OCI-LY7 (cell line): ENCODE measurements at regions not wholly inside any gene's neighbourhood (a gene's known extent, or its start where the extent isn't known, plus 50 kb on each side); places are given as distances from the start of the nearest gene placed in this dataset.

Experiments used
- BruUV-seq: library from RNA; stranded (reverse); fragments of 400-500 nt; replicated peaks from 2 replicates; lab custom pipeline; 2021; lab: Mats Ljungman, UMichigan
- CTCF ChIA-PET: fragments of 300-600 bp; sonication (Branson Sonifier 250); formaldehyde crosslinking; loops from one replicate; lab custom pipeline; 2022; ENCODE audit warnings: antibody characterized with exemption; ENCODE audit not compliant: unreplicated experiment; lab: Charles Lee
- POLR2A ChIA-PET: fragments of 300-600 bp; sonication (Branson Sonifier 250); formaldehyde crosslinking; loops from one replicate; lab custom pipeline; 2022; ENCODE audit warnings: antibody characterized with exemption; lab: Charles Lee
- DNase-seq: peaks from one replicate; pipeline ENCODE4 v3.0.0-alpha.2; 2015; ENCODE audit warnings: low spot score
- H2AFZ ChIP-seq: fragments of 200-600 bp; sonication (generic), shearing (Covaris generic); 2 replicates; pipeline ENCODE4 v1.6.1; 2014; ENCODE audit warnings: mild to moderate bottlenecking, antibody characterized with exemption, low read length, moderate library complexity
- H3K27ac ChIP-seq: fragments of 200-600 bp; sonication (generic); 2 replicates; pipeline ENCODE4 v1.5.1; 2014; ENCODE audit warnings: mixed run types, low read depth, mild to moderate bottlenecking, moderate library complexity, low read length, inconsistent platforms; ENCODE audit not compliant: poor library complexity, severe bottlenecking
- H3K36me3 ChIP-seq: fragments of 200-600 bp; sonication (generic); 2 replicates; pipeline ENCODE4 v1.6.1; 2014; ENCODE audit warnings: mild to moderate bottlenecking, antibody characterized with exemption, low read length, moderate library complexity, mixed read lengths; ENCODE audit not compliant: insufficient read depth
- H3K4me1 ChIP-seq: fragments of 200-600 bp; sonication (generic); 2 replicates; pipeline ENCODE4 v1.5.1; 2014; ENCODE audit warnings: mild to moderate bottlenecking, low read length; ENCODE audit not compliant: insufficient read depth, poor library complexity, severe bottlenecking
- H3K4me2 ChIP-seq: fragments of 200-600 bp; sonication (generic); 2 replicates; pipeline ENCODE4 v1.6.1; 2014; ENCODE audit warnings: mild to moderate bottlenecking, low read length
- H3K4me3 ChIP-seq: fragments of 200-600 bp; sonication (generic); 2 replicates; pipeline ENCODE4 v1.5.1; 2014; ENCODE audit warnings: mild to moderate bottlenecking, low read depth, low read length; ENCODE audit not compliant: poor library complexity, severe bottlenecking
- H3K79me2 ChIP-seq: fragments of 200-600 bp; sonication (generic); 2 replicates; pipeline ENCODE4 v1.6.1; 2016; ENCODE audit warnings: low read depth, mild to moderate bottlenecking, low read length, moderate library complexity, mixed read lengths; ENCODE audit not compliant: insufficient read depth
- H3K9me2 ChIP-seq: fragments of 200-600 bp; sonication (generic); 2 replicates; pipeline ENCODE4 v1.6.1; 2016; ENCODE audit warnings: mild to moderate bottlenecking, low read length, mixed read lengths; ENCODE audit not compliant: insufficient read depth
- H3K9me3 ChIP-seq: fragments of 200-600 bp; sonication (generic); 2 replicates; pipeline ENCODE4 v1.6.1; 2014; ENCODE audit warnings: mild to moderate bottlenecking, mixed run types, low read length, mixed read lengths
- H4K20me1 ChIP-seq: fragments of 200-600 bp; sonication (generic); 2 replicates; pipeline ENCODE4 v1.6.1; 2014; ENCODE audit warnings: mild to moderate bottlenecking, antibody characterized with exemption, low read length, moderate library complexity, mixed read lengths; ENCODE audit not compliant: insufficient read depth
- EZH2phosphoT487 ChIP-seq: fragments of 200-600 bp; sonication (generic); IDR thresholded peaks from 2 replicates; pipeline ENCODE4 v1.6.1; 2018; ENCODE audit warnings: low read depth, borderline replicate concordance, mild to moderate bottlenecking, mixed run types, antibody characterized with exemption, low read length, moderate library complexity, mixed read lengths
- intact Hi-C: fragments of 100-400 bp; cut with micrococcal nuclease; formaldehyde crosslinking; loops from one replicate; pipeline ENCODE4 v1.10.0; 2022; ENCODE audit not compliant: unreplicated experiment
- TF ChIP-seq, protein P1 (sequence below): fragments of 200-600 bp; sonication (generic); conservative IDR thresholded peaks from 2 replicates; pipeline ENCODE4 v1.5.1; 2014; ENCODE audit warnings: mild to moderate bottlenecking, antibody characterized with exemption, low read length, moderate library complexity, mixed read lengths

DNA sequence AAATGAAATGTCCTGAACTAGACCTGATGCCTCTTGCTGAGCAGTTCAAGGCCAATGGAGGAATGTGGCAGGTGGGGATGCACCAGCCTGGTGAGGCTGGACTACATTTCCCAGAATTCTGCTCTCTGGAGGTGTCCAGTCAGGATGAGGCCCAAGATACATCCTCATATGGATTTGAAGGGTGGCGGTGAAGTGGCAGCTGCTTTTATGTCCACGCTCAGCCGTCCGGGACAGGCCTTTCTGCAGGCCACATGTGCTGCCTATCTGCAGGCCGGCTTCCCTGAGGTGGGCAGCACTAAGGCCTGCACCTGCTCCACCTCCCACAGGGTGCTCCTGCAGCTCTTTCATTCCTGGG is 230.2 kb downstream of the BCL11B start:
- H3K4me3 ChIP-seq: no peak overlapping the region
- no peaks in the 10 kb centered on the region for H3K9me3 ChIP-seq
- POLR2A ChIA-PET: no interaction called here
- no peaks in the 10 kb centered on the region for H3K36me3 ChIP-seq
- no peak for TF ChIP-seq EZH2phosphoT487
- TF ChIP-seq, protein P1, sequence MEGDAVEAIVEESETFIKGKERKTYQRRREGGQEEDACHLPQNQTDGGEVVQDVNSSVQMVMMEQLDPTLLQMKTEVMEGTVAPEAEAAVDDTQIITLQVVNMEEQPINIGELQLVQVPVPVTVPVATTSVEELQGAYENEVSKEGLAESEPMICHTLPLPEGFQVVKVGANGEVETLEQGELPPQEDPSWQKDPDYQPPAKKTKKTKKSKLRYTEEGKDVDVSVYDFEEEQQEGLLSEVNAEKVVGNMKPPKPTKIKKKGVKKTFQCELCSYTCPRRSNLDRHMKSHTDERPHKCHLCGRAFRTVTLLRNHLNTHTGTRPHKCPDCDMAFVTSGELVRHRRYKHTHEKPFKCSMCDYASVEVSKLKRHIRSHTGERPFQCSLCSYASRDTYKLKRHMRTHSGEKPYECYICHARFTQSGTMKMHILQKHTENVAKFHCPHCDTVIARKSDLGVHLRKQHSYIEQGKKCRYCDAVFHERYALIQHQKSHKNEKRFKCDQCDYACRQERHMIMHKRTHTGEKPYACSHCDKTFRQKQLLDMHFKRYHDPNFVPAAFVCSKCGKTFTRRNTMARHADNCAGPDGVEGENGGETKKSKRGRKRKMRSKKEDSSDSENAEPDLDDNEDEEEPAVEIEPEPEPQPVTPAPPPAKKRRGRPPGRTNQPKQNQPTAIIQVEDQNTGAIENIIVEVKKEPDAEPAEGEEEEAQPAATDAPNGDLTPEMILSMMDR: no peak
- no peak for DNase-seq
- H4K20me1 ChIP-seq: no peaks in the 10 kb centered on the region
- CTCF ChIA-PET: no interaction called here
- no peaks in the 10 kb centered on the region for H3K79me2 ChIP-seq
- no peaks in the 10 kb centered on the region for H3K4me1 ChIP-seq
- intact Hi-C loops: no loop called here
- no peak overlapping the region for H3K4me2 ChIP-seq
- no peak overlapping the region for H2AFZ ChIP-seq
- no peaks in the 10 kb centered on the region for H3K9me2 ChIP-seq
- no peak overlapping the region for H3K27ac ChIP-seq
- no TSS peak for BruUV-seq

DNA sequence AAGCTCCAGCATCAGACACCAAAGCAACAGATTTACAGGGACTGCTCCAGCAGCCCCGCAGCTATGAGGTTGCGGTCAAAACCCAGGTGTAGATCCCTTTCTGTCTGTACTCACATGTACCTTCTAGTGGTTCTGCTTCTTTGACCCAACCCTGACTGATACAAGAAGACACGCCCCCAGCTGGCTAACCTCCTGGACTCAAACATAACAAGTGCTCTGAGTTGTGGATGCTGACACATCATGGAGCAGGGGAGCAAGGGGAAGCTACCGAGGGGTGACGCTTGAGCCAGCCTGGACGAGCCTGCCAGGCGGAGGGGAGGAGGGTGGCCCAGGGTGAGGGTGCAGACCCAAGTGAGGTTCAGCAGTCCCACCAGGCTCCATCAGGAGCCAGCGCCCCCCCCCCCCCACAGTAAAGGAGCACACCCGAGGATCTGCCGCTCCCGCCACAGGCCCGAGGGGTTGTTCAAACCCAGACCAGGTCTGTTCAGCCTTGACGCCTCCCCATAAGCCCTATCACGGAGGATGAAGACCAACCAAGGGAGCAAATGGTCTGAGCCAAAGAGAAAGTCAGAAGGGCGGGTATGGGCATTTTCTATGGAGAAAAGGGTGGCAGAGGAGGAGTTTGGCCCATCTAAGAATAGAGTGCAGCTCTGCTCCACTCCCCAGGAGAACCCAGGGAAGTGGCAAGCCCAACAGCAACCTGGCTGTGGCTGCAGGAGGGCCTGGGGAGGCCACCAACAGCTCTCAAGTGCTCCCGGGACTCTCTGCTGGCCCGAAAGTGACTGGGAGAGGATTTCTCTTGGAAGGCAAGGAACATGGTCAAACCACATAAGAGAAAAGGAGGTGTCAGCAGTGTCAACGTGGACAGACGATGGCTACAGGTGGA is 229.4 kb downstream of the BCL11B start:
- Histone ChIP-seq H3K4me1 (no peaks in the 10 kb centered on the region), H2AFZ (no peak overlapping the region), H3K4me3 (no peak overlapping the region), H3K36me3 (no peaks in the 10 kb centered on the region), H3K27ac (no peak overlapping the region), H3K9me3 (no peaks in the 10 kb centered on the region), H4K20me1 (no peaks in the 10 kb centered on the region), H3K4me2 (no peak overlapping the region), H3K79me2 (no peaks in the 10 kb centered on the region), H3K9me2 (no peaks in the 10 kb centered on the region)
- CTCF ChIA-PET: no interaction called here
- DNase-seq: no peak
- no peak for TF ChIP-seq EZH2phosphoT487
- TF ChIP-seq, protein P1: no peak
- intact Hi-C loops: no loop called here
- POLR2A ChIA-PET: no interaction called here
- BruUV-seq: no TSS peak

DNA sequence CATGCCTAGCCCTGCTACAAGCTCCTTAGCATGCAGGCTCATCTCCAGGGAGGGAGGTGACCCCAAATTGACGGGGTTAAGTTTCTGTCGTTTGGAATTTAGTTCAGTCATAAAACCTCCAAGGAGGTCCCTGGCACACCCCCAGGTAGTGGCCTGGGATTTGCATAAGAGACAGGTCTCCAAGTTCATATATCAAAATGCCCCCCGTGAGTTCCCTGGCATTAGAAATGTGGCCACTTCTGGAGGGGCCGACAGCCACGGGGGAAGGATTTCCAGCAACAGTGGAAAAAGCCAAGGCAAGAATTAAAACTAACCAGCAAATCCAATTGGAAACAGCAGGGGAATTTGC is 228.8 kb downstream of the BCL11B start:
- intact Hi-C loops: no loop called here
- TF ChIP-seq, protein P1: no peak
- TF ChIP-seq EZH2phosphoT487: no peak
- H3K79me2 ChIP-seq: no peaks in the 10 kb centered on the region
- ChIA-PET CTCF (no interaction called here), POLR2A (interaction anchor here (0.6 kb wide), 1 partner anchor 291 kb away, joined by 4 read pairs; no protein-coding TSS in a partner anchor)
- no peaks in the 10 kb centered on the region for H3K9me2 ChIP-seq
- H3K9me3 ChIP-seq: no peaks in the 10 kb centered on the region
- no peaks in the 10 kb centered on the region for H3K36me3 ChIP-seq
- H3K4me1 ChIP-seq: no peaks in the 10 kb centered on the region
- H3K4me3 ChIP-seq: no peak overlapping the region
- no peak overlapping the region for H3K4me2 ChIP-seq
- DNase-seq: no peak
- no peak overlapping the region for H2AFZ ChIP-seq
- H4K20me1 ChIP-seq: no peaks in the 10 kb centered on the region
- BruUV-seq: no TSS peak
- H3K27ac ChIP-seq: no peak overlapping the region
